ENCODE measurements at regions not wholly inside any gene's neighbourhood (a gene's known extent, or its start where the extent isn't known, plus 50 kb on each side); places are given as distances from the start of the nearest gene placed in this dataset.

DNA sequence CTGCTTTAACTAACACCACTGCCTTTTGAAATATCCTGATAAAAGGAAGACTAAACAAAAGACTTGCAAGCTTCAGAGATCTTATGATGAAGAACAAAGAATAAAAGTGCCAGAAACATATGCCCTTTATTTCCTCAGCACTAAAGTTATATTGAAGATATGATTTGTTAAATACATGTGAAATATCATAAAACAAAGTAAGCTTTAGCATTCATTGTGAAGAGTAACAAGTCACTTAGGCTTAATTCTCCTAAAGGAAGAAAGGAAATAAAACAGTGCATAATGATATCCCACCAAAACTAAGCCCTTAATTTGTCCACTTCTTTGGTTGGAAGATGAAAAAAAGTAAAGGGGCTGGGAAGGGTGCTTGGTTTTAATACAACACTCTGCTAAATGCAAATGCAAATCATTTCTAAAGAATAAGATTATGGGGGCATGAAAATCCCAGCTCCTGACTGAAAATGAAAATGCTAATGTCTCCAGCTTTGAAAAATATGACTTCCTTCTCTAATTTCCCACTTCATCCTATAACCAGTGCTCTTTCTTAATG, 227.2 kb downstream of the FAT4 start:
- no peak for TF ChIP-seq EZH2 (IDR thresholded peaks at IDR 0.05; ENCODE audit: insufficient read depth, poor library complexity, severe bottlenecking)
- no peak for TF ChIP-seq EZH2phosphoT487 (IDR thresholded peaks at IDR 0.05; ENCODE audit: insufficient read depth, low read depth)

Measured in GM23248 (cell line).